ENCODE measurements at regions not wholly inside any gene's neighbourhood (a gene's known extent, or its start where the extent isn't known, plus 50 kb on each side); places are given as distances from the start of the nearest gene placed in this dataset.

GRCh38 chr17:79273660-79274059, 199.0 kb downstream of the ENGASE start:
- CTCF ChIA-PET = no interaction called here
- no peaks in the 10 kb centered on the region for H3K36me3 ChIP-seq (ENCODE audit: control insufficient read depth in 2 of 2, extremely low read depth in 1 of 2, insufficient read depth in 2 of 2, low read length in 2 of 2)
- no peak overlapping the region for H3K4me3 ChIP-seq (replicated peaks in 1 of 3; ENCODE audit: insufficient read depth in 1 of 3, low read depth in 1 of 3, low read length in 3 of 3)
- no peaks in the 10 kb centered on the region for H3K79me2 ChIP-seq (ENCODE audit: control insufficient read depth, insufficient read depth, low read length)
- BruUV-seq (replicated peaks) = no TSS peak
- no peaks in the 10 kb centered on the region for H3K9me3 ChIP-seq (replicated peaks; ENCODE audit: control insufficient read depth, insufficient read depth, low read length)
- TF ChIP-seq JUN (IDR thresholded peaks at IDR 0.05; ENCODE audit: borderline replicate concordance, insufficient read depth, insufficient read length, low read depth) (no peak), FOS (IDR thresholded peaks at IDR 0.05; ENCODE audit: borderline replicate concordance, insufficient read depth, low read length) (no peak), GATA2 (IDR thresholded peaks at IDR 0.05; ENCODE audit: insufficient read depth, insufficient read length, low read depth, low read length) (no peak), CTCF (IDR thresholded peaks at IDR 0.05; ENCODE audit: extremely low read depth in 1 of 2, insufficient read depth in 1 of 2, low read depth in 1 of 2, low read length in 2 of 2) (no peak)
- no peaks in the 10 kb centered on the region for H3K27me3 ChIP-seq (ENCODE audit: control insufficient read depth in 2 of 2, insufficient read depth in 2 of 2, low read length in 2 of 2)
- no peak overlapping the region for H3K27ac ChIP-seq (ENCODE audit: insufficient read depth, low read depth, low read length)
- no peaks in the 10 kb centered on the region for H4K20me1 ChIP-seq (replicated peaks; ENCODE audit: control insufficient read depth, extremely low read depth, insufficient read depth, low read length)
- H3K9ac ChIP-seq (replicated peaks; ENCODE audit: extremely low read depth, insufficient read depth, low read length) = no peak overlapping the region
- POLR2A ChIA-PET = no interaction called here
- no peak overlapping the region for H3K4me2 ChIP-seq (ENCODE audit: insufficient read depth, low read length)
- no peaks in the 10 kb centered on the region for H3K4me1 ChIP-seq (ENCODE audit: control insufficient read depth, extremely low read depth, insufficient read depth, low read length)
- dilution Hi-C loops (cut with MboI; ENCODE audit: extremely low pct_ligation_motif_present, low sequenced_read_pairs) = no loop called here
- no peak overlapping the region for H2AFZ ChIP-seq (ENCODE audit: low read depth, low read length)
- DNase-seq (ENCODE audit: low read depth, low spot score) (no peak), FAIRE-seq (no peak)
- no peaks in the 10 kb centered on the region for H3K9me1 ChIP-seq (replicated peaks; ENCODE audit: control insufficient read depth, extremely low read depth, insufficient read depth, low read length)
- intact Hi-C loops (cut with micrococcal nuclease) = no loop called here

- BruUV-seq (replicated peaks) = no TSS peak
- FAIRE-seq = no peak
- ChIA-PET CTCF (no interaction called here), POLR2A (no interaction called here)
- DNase-seq (ENCODE audit: low read depth, low spot score) = no peak
- TF ChIP-seq JUN (IDR thresholded peaks at IDR 0.05; ENCODE audit: borderline replicate concordance, insufficient read depth, insufficient read length, low read depth) = no peak
- no peak for TF ChIP-seq MYC (IDR thresholded peaks at IDR 0.05; ENCODE audit: low read depth, low read length)
- no peak for TF ChIP-seq CTCF (IDR thresholded peaks at IDR 0.05; ENCODE audit: extremely low read depth in 1 of 2, insufficient read depth in 1 of 2, low read depth in 1 of 2, low read length in 2 of 2)
- H3K4me3 ChIP-seq (replicated peaks in 1 of 3; ENCODE audit: insufficient read depth in 1 of 3, low read depth in 1 of 3, low read length in 3 of 3) = no peak overlapping the region
- H3K79me2 ChIP-seq (ENCODE audit: control insufficient read depth, insufficient read depth, low read length) = no peaks in the 10 kb centered on the region
- H2AFZ ChIP-seq (ENCODE audit: low read depth, low read length) = no peak overlapping the region
- no peak overlapping the region for H3K4me2 ChIP-seq (ENCODE audit: insufficient read depth, low read length)
- no peak overlapping the region for H3K9ac ChIP-seq (replicated peaks; ENCODE audit: extremely low read depth, insufficient read depth, low read length)
- H3K9me3 ChIP-seq (replicated peaks; ENCODE audit: control insufficient read depth, insufficient read depth, low read length) = no peaks in the 10 kb centered on the region
- no peaks in the 10 kb centered on the region for H3K9me1 ChIP-seq (replicated peaks; ENCODE audit: control insufficient read depth, extremely low read depth, insufficient read depth, low read length)
- no peak overlapping the region for H3K27ac ChIP-seq (ENCODE audit: insufficient read depth, low read depth, low read length)
- H4K20me1 ChIP-seq (replicated peaks; ENCODE audit: control insufficient read depth, extremely low read depth, insufficient read depth, low read length) = no peaks in the 10 kb centered on the region
- H3K4me1 ChIP-seq (ENCODE audit: control insufficient read depth, extremely low read depth, insufficient read depth, low read length) = no peaks in the 10 kb centered on the region
- H3K27me3 ChIP-seq (ENCODE audit: control insufficient read depth in 2 of 2, insufficient read depth in 2 of 2, low read length in 2 of 2) = no peaks in the 10 kb centered on the region
- no peaks in the 10 kb centered on the region for H3K36me3 ChIP-seq (ENCODE audit: control insufficient read depth in 2 of 2, extremely low read depth in 1 of 2, insufficient read depth in 2 of 2, low read length in 2 of 2)
- dilution Hi-C loops (cut with MboI; ENCODE audit: extremely low pct_ligation_motif_present, low sequenced_read_pairs) = no loop called here
- intact Hi-C loops (cut with micrococcal nuclease) = no loop called here
These were observed 198.1 kb downstream of the ENGASE start for GRCh38 chr17:79272666-79273219.
